Body of pancreas (tissue), 4 donors: ENCODE measurements at regions not wholly inside any gene's neighbourhood (a gene's known extent, or its start where the extent isn't known, plus 50 kb on each side); places are given as distances from the start of the nearest gene placed in this dataset.
"Not testable (repeated sequence)": the region's sequence is repeated elsewhere in the genome, so short reads cannot be mapped to it uniquely, and the experiment has no call there.

Source experiments
- POLR2A ChIP-seq, 3 donors: fragments of 450-650 bp; IDR thresholded peaks; one replicate each; pipeline ENCODE4 v1.6.1; 2016; ENCODE audit warnings: antibody characterized with exemption in 3 of 3, mild to moderate bottlenecking in 2 of 3
- TF ChIP-seq, protein P1 (sequence below), 7 experiments: fragments of 450-650 bp in 4 of 7; fragments of 200-600 bp in 3 of 7; sonication (generic) in 3 of 7; IDR thresholded peaks; one replicate each; pipeline ENCODE4 v1.5.1; 2016 to 2019; ENCODE audit warnings: antibody characterized with exemption in 7 of 7

DNA sequence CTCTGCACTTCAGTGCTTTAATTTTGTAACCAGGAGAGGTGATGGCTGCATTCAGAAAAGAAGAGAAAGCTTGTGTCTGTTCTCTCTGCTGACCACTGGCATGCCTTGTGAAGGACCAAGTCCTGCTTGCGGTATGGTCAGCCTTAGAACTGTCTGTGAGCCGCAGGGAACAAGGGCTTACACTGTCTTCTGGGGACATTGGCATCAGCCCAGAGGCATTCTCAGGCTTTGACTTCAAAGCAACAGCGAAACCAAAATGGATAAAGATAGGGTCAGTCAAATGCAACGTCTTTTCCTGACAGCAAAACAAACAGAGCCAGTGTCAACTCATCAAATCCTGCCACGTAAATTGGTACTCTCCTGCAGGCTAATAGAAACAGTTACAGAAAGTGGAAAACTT, 179.6 kb downstream of the ATP6V0E2 start:
- TF ChIP-seq, protein P1, sequence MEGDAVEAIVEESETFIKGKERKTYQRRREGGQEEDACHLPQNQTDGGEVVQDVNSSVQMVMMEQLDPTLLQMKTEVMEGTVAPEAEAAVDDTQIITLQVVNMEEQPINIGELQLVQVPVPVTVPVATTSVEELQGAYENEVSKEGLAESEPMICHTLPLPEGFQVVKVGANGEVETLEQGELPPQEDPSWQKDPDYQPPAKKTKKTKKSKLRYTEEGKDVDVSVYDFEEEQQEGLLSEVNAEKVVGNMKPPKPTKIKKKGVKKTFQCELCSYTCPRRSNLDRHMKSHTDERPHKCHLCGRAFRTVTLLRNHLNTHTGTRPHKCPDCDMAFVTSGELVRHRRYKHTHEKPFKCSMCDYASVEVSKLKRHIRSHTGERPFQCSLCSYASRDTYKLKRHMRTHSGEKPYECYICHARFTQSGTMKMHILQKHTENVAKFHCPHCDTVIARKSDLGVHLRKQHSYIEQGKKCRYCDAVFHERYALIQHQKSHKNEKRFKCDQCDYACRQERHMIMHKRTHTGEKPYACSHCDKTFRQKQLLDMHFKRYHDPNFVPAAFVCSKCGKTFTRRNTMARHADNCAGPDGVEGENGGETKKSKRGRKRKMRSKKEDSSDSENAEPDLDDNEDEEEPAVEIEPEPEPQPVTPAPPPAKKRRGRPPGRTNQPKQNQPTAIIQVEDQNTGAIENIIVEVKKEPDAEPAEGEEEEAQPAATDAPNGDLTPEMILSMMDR (IDR thresholded peaks at IDR 0.05) = not testable (repeated sequence)
- not testable (repeated sequence) for TF ChIP-seq POLR2A (IDR thresholded peaks at IDR 0.05)
